H1 (cell line): ENCODE measurements at regions not wholly inside any gene's neighbourhood (a gene's known extent, or its start where the extent isn't known, plus 50 kb on each side); places are given as distances from the start of the nearest gene placed in this dataset.

Source experiments
- RFX5 ChIP-seq: IDR thresholded peaks from 2 replicates; pipeline ENCODE4 v1.6.1; 2011; ENCODE audit warnings: low read depth, low read length, improper control_type of control experiment, borderline replicate concordance
- RNF2 ChIP-seq: fragments of 200-900, 300-1000 bp; sonication (generic); IDR thresholded peaks from 2 replicates; pipeline ENCODE4 v1.7.1; 2016; ENCODE audit warnings: borderline replicate concordance, low read depth, mild to moderate bottlenecking, antibody characterized with exemption, low read length; ENCODE audit not compliant: poor library complexity, severe bottlenecking; ENCODE audit errors: missing control alignments
- SP1 ChIP-seq: IDR thresholded peaks from 2 replicates; pipeline ENCODE4 v1.6.1; 2011; ENCODE audit warnings: low read depth, low read length
- SRF ChIP-seq: IDR thresholded peaks from 2 replicates; pipeline ENCODE4 v1.6.1; 2011; ENCODE audit warnings: mild to moderate bottlenecking, low read depth, low read length, moderate library complexity
- TEAD4 ChIP-seq: IDR thresholded peaks from 2 replicates; pipeline ENCODE4 v1.6.1; 2012; ENCODE audit warnings: low read depth, low read length, inconsistent platforms, mixed read lengths
- TF ChIP-seq, protein P1 (sequence below): IDR thresholded peaks from 2 replicates; pipeline ENCODE4 v1.6.1; 2012; ENCODE audit warnings: inconsistent platforms

- TF ChIP-seq, protein P1, sequence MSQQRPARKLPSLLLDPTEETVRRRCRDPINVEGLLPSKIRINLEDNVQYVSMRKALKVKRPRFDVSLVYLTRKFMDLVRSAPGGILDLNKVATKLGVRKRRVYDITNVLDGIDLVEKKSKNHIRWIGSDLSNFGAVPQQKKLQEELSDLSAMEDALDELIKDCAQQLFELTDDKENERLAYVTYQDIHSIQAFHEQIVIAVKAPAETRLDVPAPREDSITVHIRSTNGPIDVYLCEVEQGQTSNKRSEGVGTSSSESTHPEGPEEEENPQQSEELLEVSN, result no peak
- TF ChIP-seq RNF2 (no peak), SP1 (no peak), TEAD4 (no peak), SRF (no peak), RFX5 (no peak)
- TF ChIP-seq, all 59 proteins: peak for 0
These were observed 318.9 kb upstream of the HS6ST1 start (continued) for GRCh38 chr2:128637481-128638155.
